HEK293 (cell line): ENCODE measurements at regions not wholly inside any gene's neighbourhood (a gene's known extent, or its start where the extent isn't known, plus 50 kb on each side); places are given as distances from the start of the nearest gene placed in this dataset.

Experiments used
- CTCF ChIA-PET: fragments of 350-600 bp; formaldehyde crosslinking; extraction: SDS; loops from one replicate; lab custom pipeline; 2021; ENCODE audit warnings: antibody characterized with exemption; lab: Yijun Ruan, JAX
- POLR2A ChIA-PET: fragments of 300-600 bp; formaldehyde crosslinking; extraction: SDS; loops from one replicate; lab custom pipeline; 2020; ENCODE audit warnings: antibody characterized with exemption, inconsistent platforms; lab: Yijun Ruan, JAX
- H3K27ac ChIP-seq: fragments of 200-500 bp; sonication (Bioruptor generic); 2 replicates; pipeline ENCODE4 v1.5.1; 2014; ENCODE audit warnings: low read depth, low read length, control low read depth, inconsistent platforms; ENCODE audit errors: extremely low read depth
- H3K36me3 ChIP-seq, 2 experiments: fragments of 200-500 bp in 1 of 2; sonication (Bioruptor generic) in 1 of 2; 1 replicate in 1 of 2; 2 replicates in 1 of 2; pipeline ENCODE4 v1.5.1; 2014 to 2017; ENCODE audit warnings: inconsistent platforms in 2 of 2, low read length in 2 of 2; ENCODE audit not compliant: control insufficient read depth in 2 of 2, insufficient read depth in 1 of 2
- H3K4me1 ChIP-seq: fragments of 200-500 bp; sonication (Bioruptor generic); 2 replicates; pipeline ENCODE4 v1.5.1; 2014; ENCODE audit warnings: mild to moderate bottlenecking, low read length, inconsistent platforms; ENCODE audit not compliant: control insufficient read depth, insufficient read depth
- H3K4me3 ChIP-seq: 2 replicates; pipeline ENCODE4 v1.5.1; 2011; ENCODE audit warnings: low read depth, mild to moderate bottlenecking, control low read depth, low read length, moderate library complexity
- H3K9me3 ChIP-seq: fragments of 200-500 bp; sonication (Bioruptor generic); 2 replicates; pipeline ENCODE4 v1.5.1; 2014; ENCODE audit warnings: low read depth, low read length, inconsistent platforms; ENCODE audit not compliant: control insufficient read depth, insufficient read depth
- AEBP2 ChIP-seq: fragments of 450-650 bp; formaldehyde crosslinking; IDR thresholded peaks from 2 replicates; pipeline ENCODE4 v1.5.1; 2016; ENCODE audit warnings: missing biosample characterization, missing genetic modification characterization, borderline replicate concordance
- HOXD13 ChIP-seq: sonication (generic); formaldehyde crosslinking; IDR thresholded peaks from 2 replicates; pipeline ENCODE4 v1.8.0; 2022; ENCODE audit warnings: missing genetic modification reagents, borderline replicate concordance
- SALL2 ChIP-seq: fragments of 450-650 bp; formaldehyde crosslinking; IDR thresholded peaks from 2 replicates; pipeline ENCODE4 v1.5.0; 2017; ENCODE audit warnings: missing biosample characterization, mild to moderate bottlenecking, missing genetic modification characterization, borderline replicate concordance
- SCRT1 ChIP-seq: fragments of 450-650 bp; formaldehyde crosslinking; IDR thresholded peaks from 2 replicates; pipeline ENCODE4 v1.5.1; 2016; ENCODE audit warnings: missing biosample characterization, missing genetic modification characterization, borderline replicate concordance
- YY1 ChIP-seq: fragments of 450-650 bp; formaldehyde crosslinking; IDR thresholded peaks from 2 replicates; pipeline ENCODE4 v1.5.1; 2018; ENCODE audit warnings: missing biosample characterization, missing genetic modification characterization
- ZNF157 ChIP-seq: fragments of 450-650 bp; formaldehyde crosslinking; IDR thresholded peaks from 2 replicates; pipeline ENCODE4 v1.5.1; 2016; ENCODE audit warnings: missing biosample characterization, missing genetic modification characterization
- ZNF24 ChIP-seq: fragments of 450-650 bp; formaldehyde crosslinking; IDR thresholded peaks from 2 replicates; pipeline ENCODE4 v1.5.1; 2016; ENCODE audit warnings: missing biosample characterization, missing genetic modification characterization
- ZNF433 ChIP-seq: fragments of 450-650 bp; formaldehyde crosslinking; IDR thresholded peaks from 2 replicates; pipeline ENCODE4 v1.5.1; 2016; ENCODE audit warnings: missing biosample characterization, missing genetic modification characterization, low read depth
- ZNF571 ChIP-seq: fragments of 450-650 bp; formaldehyde crosslinking; IDR thresholded peaks from 2 replicates; pipeline ENCODE4 v1.5.0; 2017; ENCODE audit warnings: missing biosample characterization, missing genetic modification characterization
- ZNF654 ChIP-seq: fragments of 450-650 bp; formaldehyde crosslinking; IDR thresholded peaks from 2 replicates; pipeline ENCODE4 v1.5.1; 2016; ENCODE audit warnings: low read depth, missing biosample characterization, missing genetic modification characterization
- ZNF660 ChIP-seq: fragments of 450-650 bp; IDR thresholded peaks from 2 replicates; pipeline ENCODE4 v1.5.1; 2018; ENCODE audit warnings: missing biosample characterization, mild to moderate bottlenecking, missing genetic modification characterization
- ZNF664 ChIP-seq: fragments of 450-650 bp; formaldehyde crosslinking; IDR thresholded peaks from 2 replicates; pipeline ENCODE4 v1.5.1; 2016; ENCODE audit warnings: missing biosample characterization, missing genetic modification characterization
- ZNF701 ChIP-seq: fragments of 450-650 bp; formaldehyde crosslinking; IDR thresholded peaks from 2 replicates; pipeline ENCODE4 v1.5.1; 2016; ENCODE audit warnings: missing biosample characterization, missing genetic modification characterization
- ZNF777 ChIP-seq: fragments of 450-650 bp; formaldehyde crosslinking; IDR thresholded peaks from 2 replicates; pipeline ENCODE4 v1.5.1; 2017; ENCODE audit warnings: missing biosample characterization, missing genetic modification characterization, borderline replicate concordance
- TF ChIP-seq, protein P1 (sequence below): fragments of 450-650 bp; formaldehyde crosslinking; IDR thresholded peaks from 2 replicates; pipeline ENCODE4 v1.5.1; 2017; ENCODE audit warnings: missing biosample characterization, missing genetic modification characterization

GRCh38 chr18:39622431-39622830, 2056.8 kb upstream of the CELF4 start:
- H3K27ac ChIP-seq, result no peak overlapping the region
- no peaks in the 10 kb centered on the region for H3K4me1 ChIP-seq
- ChIA-PET CTCF (no interaction called here), POLR2A (no interaction called here)
- no peak for TF ChIP-seq AEBP2 (tag by site-specific recombination)
- H3K4me3 ChIP-seq, result no peak overlapping the region
- no peaks in the 10 kb centered on the region for H3K36me3 ChIP-seq
- H3K9me3 ChIP-seq, result no peaks in the 10 kb centered on the region

GRCh38 chr18:39620551-39621168, 2055.1 kb upstream of the CELF4 start:
- Histone ChIP-seq H3K4me1 (no peaks in the 10 kb centered on the region), H3K9me3 (no peaks in the 10 kb centered on the region), H3K27ac (no peak overlapping the region), H3K4me3 (no peak overlapping the region)
- CTCF ChIA-PET, result no interaction called here
- TF ChIP-seq ZNF777 (tag by site-specific recombination) (no peak), YY1 (tag by site-specific recombination) (no peak), ZNF664 (tag by site-specific recombination) (no peak)
- TF ChIP-seq, all 188 proteins: peak for 0
- no peaks in the 10 kb centered on the region for H3K36me3 ChIP-seq
- POLR2A ChIA-PET, result no interaction called here

- Histone ChIP-seq H3K36me3 (no peaks in the 10 kb centered on the region), H3K9me3 (no peaks in the 10 kb centered on the region), H3K27ac (no peak overlapping the region), H3K4me3 (no peak overlapping the region), H3K4me1 (no peaks in the 10 kb centered on the region)
- ChIA-PET CTCF (no interaction called here), POLR2A (no interaction called here)
- no peak for TF ChIP-seq ZNF701
- no peak for TF ChIP-seq SCRT1
- no peak for TF ChIP-seq ZNF571
- no peak for TF ChIP-seq SALL2
- TF ChIP-seq, protein P1, sequence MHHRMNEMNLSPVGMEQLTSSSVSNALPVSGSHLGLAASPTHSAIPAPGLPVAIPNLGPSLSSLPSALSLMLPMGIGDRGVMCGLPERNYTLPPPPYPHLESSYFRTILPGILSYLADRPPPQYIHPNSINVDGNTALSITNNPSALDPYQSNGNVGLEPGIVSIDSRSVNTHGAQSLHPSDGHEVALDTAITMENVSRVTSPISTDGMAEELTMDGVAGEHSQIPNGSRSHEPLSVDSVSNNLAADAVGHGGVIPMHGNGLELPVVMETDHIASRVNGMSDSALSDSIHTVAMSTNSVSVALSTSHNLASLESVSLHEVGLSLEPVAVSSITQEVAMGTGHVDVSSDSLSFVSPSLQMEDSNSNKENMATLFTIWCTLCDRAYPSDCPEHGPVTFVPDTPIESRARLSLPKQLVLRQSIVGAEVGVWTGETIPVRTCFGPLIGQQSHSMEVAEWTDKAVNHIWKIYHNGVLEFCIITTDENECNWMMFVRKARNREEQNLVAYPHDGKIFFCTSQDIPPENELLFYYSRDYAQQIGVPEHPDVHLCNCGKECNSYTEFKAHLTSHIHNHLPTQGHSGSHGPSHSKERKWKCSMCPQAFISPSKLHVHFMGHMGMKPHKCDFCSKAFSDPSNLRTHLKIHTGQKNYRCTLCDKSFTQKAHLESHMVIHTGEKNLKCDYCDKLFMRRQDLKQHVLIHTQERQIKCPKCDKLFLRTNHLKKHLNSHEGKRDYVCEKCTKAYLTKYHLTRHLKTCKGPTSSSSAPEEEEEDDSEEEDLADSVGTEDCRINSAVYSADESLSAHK (tag by site-specific recombination), result no peak
- TF ChIP-seq ZNF157, result no peak
- TF ChIP-seq ZNF24, result no peak
- no peak for TF ChIP-seq HOXD13 (CRISPR knock-in tag)
- no peak for TF ChIP-seq ZNF654 (tag by site-specific recombination)
- TF ChIP-seq ZNF660 (tag by site-specific recombination), result no peak
- TF ChIP-seq ZNF433 (tag by site-specific recombination), result no peak
These were observed 2052.8 kb upstream of the CELF4 start for GRCh38 chr18:39618265-39619003.
